Right lobe of liver (tissue), 4 donors: ENCODE measurements at regions not wholly inside any gene's neighbourhood (a gene's known extent, or its start where the extent isn't known, plus 50 kb on each side); places are given as distances from the start of the nearest gene placed in this dataset.

Experiments
- POLR2A ChIP-seq: fragments of 450-650 bp; IDR thresholded peaks from one replicate; pipeline ENCODE4 v1.6.1; 2017; ENCODE audit warnings: antibody characterized with exemption, mild to moderate bottlenecking
- TF ChIP-seq, protein P1 (sequence below), 4 donors: fragments of 200-600 bp in 3 of 4; fragments of 450-650 bp in 1 of 4; IDR thresholded peaks; one replicate each; pipeline versions ENCODE4 v1.5.1 to v1.8.0; 2016 to 2022; ENCODE audit warnings: antibody characterized with exemption in 4 of 4, mild to moderate bottlenecking in 2 of 4
- donor health status: DM: no; HTN: no; CAD: no.
- donor health status: DM: no; HTN: no; CAD: no.
- donor health status: DM: no; HTN: yes; CAD: no.

DNA sequence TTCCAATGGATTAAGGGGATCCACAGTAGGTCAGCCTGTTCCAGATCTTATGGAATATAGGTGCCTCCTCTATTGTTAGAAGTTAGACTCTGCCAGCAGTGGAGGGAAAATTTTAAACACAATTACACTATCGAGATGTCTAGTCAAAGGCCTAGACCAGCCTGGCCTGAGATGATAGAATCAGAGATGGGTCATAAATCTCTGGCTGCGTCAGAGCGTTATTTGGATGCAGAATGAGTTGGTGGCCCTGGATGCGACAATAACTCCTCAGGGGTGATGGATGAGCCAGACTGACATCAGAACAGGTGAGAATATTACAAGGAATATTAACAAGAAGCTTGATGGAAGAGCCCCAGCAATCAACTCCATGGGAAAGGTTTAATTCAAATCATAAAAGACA lies 149.3 kb upstream of the TCF4 start:
- TF ChIP-seq, protein P1, sequence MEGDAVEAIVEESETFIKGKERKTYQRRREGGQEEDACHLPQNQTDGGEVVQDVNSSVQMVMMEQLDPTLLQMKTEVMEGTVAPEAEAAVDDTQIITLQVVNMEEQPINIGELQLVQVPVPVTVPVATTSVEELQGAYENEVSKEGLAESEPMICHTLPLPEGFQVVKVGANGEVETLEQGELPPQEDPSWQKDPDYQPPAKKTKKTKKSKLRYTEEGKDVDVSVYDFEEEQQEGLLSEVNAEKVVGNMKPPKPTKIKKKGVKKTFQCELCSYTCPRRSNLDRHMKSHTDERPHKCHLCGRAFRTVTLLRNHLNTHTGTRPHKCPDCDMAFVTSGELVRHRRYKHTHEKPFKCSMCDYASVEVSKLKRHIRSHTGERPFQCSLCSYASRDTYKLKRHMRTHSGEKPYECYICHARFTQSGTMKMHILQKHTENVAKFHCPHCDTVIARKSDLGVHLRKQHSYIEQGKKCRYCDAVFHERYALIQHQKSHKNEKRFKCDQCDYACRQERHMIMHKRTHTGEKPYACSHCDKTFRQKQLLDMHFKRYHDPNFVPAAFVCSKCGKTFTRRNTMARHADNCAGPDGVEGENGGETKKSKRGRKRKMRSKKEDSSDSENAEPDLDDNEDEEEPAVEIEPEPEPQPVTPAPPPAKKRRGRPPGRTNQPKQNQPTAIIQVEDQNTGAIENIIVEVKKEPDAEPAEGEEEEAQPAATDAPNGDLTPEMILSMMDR (IDR thresholded peaks at IDR 0.05) = no peak
- no peak for TF ChIP-seq POLR2A
